Neural progenitor cell (in vitro differentiated cells): ENCODE measurements at regions not wholly inside any gene's neighbourhood (a gene's known extent, or its start where the extent isn't known, plus 50 kb on each side); places are given as distances from the start of the nearest gene placed in this dataset.

Experiments used
- CTCF ChIP-seq: fragments of 200-600 bp; sonication (generic); IDR thresholded peaks from 2 replicates; pipeline ENCODE4 v1.5.1; 2017; ENCODE audit warnings: antibody characterized with exemption, mild to moderate bottlenecking
- EZH2phosphoT487 ChIP-seq: fragments of 200-600 bp; sonication (generic); IDR thresholded peaks from 2 replicates; pipeline ENCODE4 v1.6.1; 2017; ENCODE audit warnings: antibody characterized with exemption

GRCh38 chr16:62545039-62545438, 508.8 kb upstream of the CDH8 start:
- TF ChIP-seq CTCF (peak; percentile 22), EZH2phosphoT487 (no peak)
